Loucy (cell line): ENCODE measurements at regions not wholly inside any gene's neighbourhood (a gene's known extent, or its start where the extent isn't known, plus 50 kb on each side); places are given as distances from the start of the nearest gene placed in this dataset.

Experiments
- EZH2phosphoT487 ChIP-seq: fragments of 200-600 bp; IDR thresholded peaks from 2 replicates; pipeline ENCODE4 v1.6.1; 2018; ENCODE audit warnings: antibody characterized with exemption, mild to moderate bottlenecking, moderate library complexity, borderline replicate concordance
- TF ChIP-seq, protein P1 (sequence below): fragments of 200-600 bp; sonication (generic); conservative IDR thresholded peaks from 2 replicates; pipeline ENCODE4 v1.5.1; 2014; ENCODE audit warnings: mild to moderate bottlenecking, antibody characterized with exemption, low read length

DNA sequence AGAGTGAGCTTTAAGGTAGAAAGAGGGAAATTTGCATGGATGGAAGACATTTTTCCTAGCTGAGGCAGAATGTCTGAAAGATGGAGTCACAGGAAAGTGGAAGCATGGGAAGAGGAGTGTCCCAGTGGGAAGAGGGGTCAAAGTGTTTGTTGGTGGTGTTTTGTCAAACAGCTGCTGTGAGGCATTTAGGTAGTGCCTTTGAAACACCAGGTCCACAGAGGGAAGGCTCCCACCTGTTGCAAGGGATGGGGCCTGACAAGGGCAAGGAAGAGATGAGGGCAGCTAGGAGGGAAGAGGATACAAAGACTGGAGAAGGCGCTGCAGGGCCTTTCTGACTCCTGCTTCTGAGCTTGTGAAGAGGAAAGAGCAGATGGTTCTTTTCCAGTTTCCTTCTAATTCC is 91.8 kb upstream of the CISTR start:
- TF ChIP-seq, protein P1, sequence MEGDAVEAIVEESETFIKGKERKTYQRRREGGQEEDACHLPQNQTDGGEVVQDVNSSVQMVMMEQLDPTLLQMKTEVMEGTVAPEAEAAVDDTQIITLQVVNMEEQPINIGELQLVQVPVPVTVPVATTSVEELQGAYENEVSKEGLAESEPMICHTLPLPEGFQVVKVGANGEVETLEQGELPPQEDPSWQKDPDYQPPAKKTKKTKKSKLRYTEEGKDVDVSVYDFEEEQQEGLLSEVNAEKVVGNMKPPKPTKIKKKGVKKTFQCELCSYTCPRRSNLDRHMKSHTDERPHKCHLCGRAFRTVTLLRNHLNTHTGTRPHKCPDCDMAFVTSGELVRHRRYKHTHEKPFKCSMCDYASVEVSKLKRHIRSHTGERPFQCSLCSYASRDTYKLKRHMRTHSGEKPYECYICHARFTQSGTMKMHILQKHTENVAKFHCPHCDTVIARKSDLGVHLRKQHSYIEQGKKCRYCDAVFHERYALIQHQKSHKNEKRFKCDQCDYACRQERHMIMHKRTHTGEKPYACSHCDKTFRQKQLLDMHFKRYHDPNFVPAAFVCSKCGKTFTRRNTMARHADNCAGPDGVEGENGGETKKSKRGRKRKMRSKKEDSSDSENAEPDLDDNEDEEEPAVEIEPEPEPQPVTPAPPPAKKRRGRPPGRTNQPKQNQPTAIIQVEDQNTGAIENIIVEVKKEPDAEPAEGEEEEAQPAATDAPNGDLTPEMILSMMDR: no peak
- no peak for TF ChIP-seq EZH2phosphoT487
